K562 (cell line): ENCODE measurements at regions not wholly inside any gene's neighbourhood (a gene's known extent, or its start where the extent isn't known, plus 50 kb on each side); places are given as distances from the start of the nearest gene placed in this dataset.

Experiments used
- ATAC-seq: fragments of 200-7000 bp; cut with Tn5 transposase; 3 replicates; pipeline ENCODE4 v1.9.1; 2020; ENCODE audit warnings: moderate library complexity
- BruUV-seq: library from RNA; stranded (reverse); fragments of 400-500 nt; replicated peaks from 2 replicates; lab custom pipeline; 2021; lab: Mats Ljungman, UMichigan
- CTCF ChIA-PET: fragments of 300-600 bp; formaldehyde crosslinking; extraction: SDS; loops from one replicate; lab custom pipeline; 2021; ENCODE audit warnings: low intra/inter-chr PET ratio; lab: Yijun Ruan, JAX
- POLR2A ChIA-PET: fragments of 300-600, 350-650 bp; sonication (Branson Sonifier 250); formaldehyde crosslinking; extraction: SDS; loops from one replicate; lab custom pipeline; 2021; ENCODE audit warnings: antibody characterized with exemption, inconsistent platforms; lab: Yijun Ruan, JAX
- DNase-seq, 4 experiments: peaks; one replicate each; pipeline versions ENCODE4 v3.0.0 to v3.0.0-alpha.2; 2011 to 2018; ENCODE audit warnings: low spot score in 3 of 4, mixed read lengths in 3 of 4; ENCODE audit errors: extremely low read depth in 1 of 4
- FAIRE-seq: peaks from 2 replicates; lab custom pipeline; 2011; peaks lifted over from hg19 to GRCh38; lab: Jason Lieb, UNC
- H2AFZ ChIP-seq: 2 replicates; pipeline ENCODE4 v1.6.0; 2011; ENCODE audit warnings: low read depth, low read length, control low read depth, inconsistent platforms
- H3K27ac ChIP-seq: fragments of 200-600 bp; 3 replicates; pipeline ENCODE4 v1.8.0; 2011; ENCODE audit warnings: low read depth, mild to moderate bottlenecking, control low read depth, inconsistent platforms, low read length, moderate library complexity, mixed read lengths; ENCODE audit errors: extremely low read depth
- H3K27me3 ChIP-seq, 2 experiments: fragments of 300-600 bp in 1 of 2; 2 replicates in 1 of 2; 3 replicates in 1 of 2; pipeline versions ENCODE4 v1.6.0 to v1.8.0; 2011; ENCODE audit warnings: inconsistent platforms in 2 of 2, low read length in 2 of 2, mild to moderate bottlenecking in 1 of 2, mixed read lengths in 1 of 2, moderate library complexity in 1 of 2; ENCODE audit not compliant: control insufficient read depth in 2 of 2, insufficient read depth in 2 of 2
- H3K36me3 ChIP-seq: fragments of 300-600 bp; 3 replicates; pipeline ENCODE4 v1.8.0; 2011; ENCODE audit warnings: mild to moderate bottlenecking, low read length, inconsistent platforms; ENCODE audit not compliant: control insufficient read depth, insufficient read depth
- H3K4me1 ChIP-seq, 2 experiments: fragments of 200-600 bp in 1 of 2; replicated peaks in 1 of 2; 2 replicates in 1 of 2; 3 replicates in 1 of 2; pipeline versions ENCODE4 v1.5.1 to v1.8.0; 2011; ENCODE audit warnings: inconsistent platforms in 2 of 2, low read length in 2 of 2, mild to moderate bottlenecking in 1 of 2, mixed read lengths in 1 of 2, moderate library complexity in 1 of 2; ENCODE audit not compliant: control insufficient read depth in 2 of 2, insufficient read depth in 2 of 2
- H3K4me2 ChIP-seq: 2 replicates; pipeline ENCODE4 v1.6.1; 2011; ENCODE audit warnings: low read length, control low read depth, inconsistent platforms, mixed read lengths; ENCODE audit not compliant: insufficient read depth
- H3K4me3 ChIP-seq: fragments of 200-600 bp; sonication (generic), shearing (Covaris generic); 2 replicates; pipeline ENCODE4 v1.5.1; 2016; ENCODE audit warnings: control low read depth, inconsistent platforms
- H3K79me2 ChIP-seq: fragments of 200-600 bp; 3 replicates; pipeline ENCODE4 v1.8.0; 2011; ENCODE audit warnings: low read length, inconsistent platforms; ENCODE audit not compliant: control insufficient read depth, insufficient read depth
- H3K9ac ChIP-seq, 2 experiments: 2 replicates each; pipeline versions ENCODE4 v1.6.0 to v1.6.1; 2011; ENCODE audit warnings: low read depth in 2 of 2, low read length in 2 of 2, control low read depth in 1 of 2, inconsistent platforms in 1 of 2, mild to moderate bottlenecking in 1 of 2, mixed read lengths in 1 of 2; ENCODE audit not compliant: insufficient read depth in 1 of 2
- H3K9me1 ChIP-seq: one replicate; pipeline ENCODE4 v1.6.0; 2011; ENCODE audit warnings: inconsistent platforms, mild to moderate bottlenecking, low read length, moderate library complexity; ENCODE audit not compliant: control insufficient read depth, insufficient read depth
- H3K9me3 ChIP-seq: replicated peaks from 2 replicates; pipeline ENCODE4 v1.5.1; 2011; ENCODE audit warnings: low read depth, low read length, inconsistent platforms; ENCODE audit not compliant: control insufficient read depth, insufficient read depth
- H4K20me1 ChIP-seq: replicated peaks from 2 replicates; pipeline ENCODE4 v1.6.1; 2011; ENCODE audit warnings: low read length, inconsistent platforms, mixed read lengths; ENCODE audit not compliant: control insufficient read depth, insufficient read depth
- ESRRB ChIP-seq: fragments of 250-450 bp; sonication (Bioruptor Pico); IDR thresholded peaks from 2 replicates; pipeline ENCODE4 v1.5.0; 2020; ENCODE audit warnings: mild to moderate bottlenecking, moderate library complexity, borderline replicate concordance
- FOSL1 ChIP-seq: fragments of 200-800 bp; sonication (Bioruptor generic); conservative IDR thresholded peaks from 2 replicates; pipeline ENCODE4 v1.6.1; 2016; ENCODE audit warnings: missing genetic modification characterization, missing compliant biosample characterization
- GATAD2A ChIP-seq: fragments of 450-650 bp; IDR thresholded peaks from 2 replicates; pipeline ENCODE4 v1.6.1; 2017
- GTF2B ChIP-seq: IDR thresholded peaks from 2 replicates; pipeline ENCODE4 v1.6.1; 2011; ENCODE audit not compliant: insufficient read length; ENCODE audit errors: extremely low read depth
- GTF2F1 ChIP-seq: IDR thresholded peaks from 2 replicates; pipeline ENCODE4 v1.6.1; 2011; ENCODE audit warnings: low read depth, low read length, improper control_type of control experiment
- KAT8 ChIP-seq: fragments of 450-650 bp; IDR thresholded peaks from 2 replicates; pipeline ENCODE4 v1.6.1; 2016; ENCODE audit warnings: low read depth, mild to moderate bottlenecking
- LARP7 ChIP-seq: fragments of 450-650 bp; IDR thresholded peaks from 2 replicates; pipeline ENCODE4 v1.6.1; 2016
- RBM22 ChIP-seq: fragments of 200-400 bp; formaldehyde crosslinking; IDR thresholded peaks from 2 replicates; pipeline ENCODE4 v1.6.1; 2018; ENCODE audit warnings: low read length, low read depth; ENCODE audit not compliant: poor library complexity, severe bottlenecking
- ZNF224 ChIP-seq: sonication (generic); formaldehyde crosslinking; IDR thresholded peaks from 2 replicates; pipeline ENCODE4 v1.8.0; 2022; ENCODE audit warnings: mild to moderate bottlenecking, missing genetic modification reagents
- ZNF695 ChIP-seq: fragments of 450-650 bp; formaldehyde crosslinking; IDR thresholded peaks from 2 replicates; pipeline ENCODE4 v1.4.0; 2020; ENCODE audit warnings: mild to moderate bottlenecking, moderate library complexity
- WGBS: fragments of 100-300 bp; shearing (Covaris generic); methylation state at CpG from one replicate; pipeline ENCODE4 v1.1.6; 2016; ENCODE audit warnings: low coverage, mixed read lengths; ENCODE audit not compliant: insufficient coverage; ENCODE audit errors: missing lambda C conversion rate; 5-methylcytosine and 5-hydroxymethylcytosine counted together
- in situ Hi-C: fragments of 300-500 bp; cut with MboI; formaldehyde crosslinking; loops from 4 replicates; pipeline ENCODE4 v1.15.0; 2018; ENCODE audit warnings: inconsistent platforms, mixed read lengths
- intact Hi-C: fragments of 100-400 bp; cut with micrococcal nuclease; formaldehyde crosslinking; loops from 2 replicates; pipeline ENCODE4 v1.14.2; 2022
- TF ChIP-seq, protein P1 (sequence below): sonication (generic); formaldehyde crosslinking; IDR thresholded peaks from 2 replicates; pipeline ENCODE4 v1.8.1; 2023; ENCODE audit warnings: mild to moderate bottlenecking, missing genetic modification reagents
- TF ChIP-seq, protein P2 (sequence below): fragments of 150-350 bp; IDR thresholded peaks from 2 replicates; pipeline ENCODE4 v1.6.1; 2014; ENCODE audit warnings: low read depth, mild to moderate bottlenecking, low read length, borderline replicate concordance
- TF ChIP-seq, protein P3 (sequence below): sonication (generic); formaldehyde crosslinking; IDR thresholded peaks from 2 replicates; pipeline ENCODE4 v1.8.1; 2023; ENCODE audit warnings: mild to moderate bottlenecking, missing genetic modification reagents, moderate library complexity

DNA sequence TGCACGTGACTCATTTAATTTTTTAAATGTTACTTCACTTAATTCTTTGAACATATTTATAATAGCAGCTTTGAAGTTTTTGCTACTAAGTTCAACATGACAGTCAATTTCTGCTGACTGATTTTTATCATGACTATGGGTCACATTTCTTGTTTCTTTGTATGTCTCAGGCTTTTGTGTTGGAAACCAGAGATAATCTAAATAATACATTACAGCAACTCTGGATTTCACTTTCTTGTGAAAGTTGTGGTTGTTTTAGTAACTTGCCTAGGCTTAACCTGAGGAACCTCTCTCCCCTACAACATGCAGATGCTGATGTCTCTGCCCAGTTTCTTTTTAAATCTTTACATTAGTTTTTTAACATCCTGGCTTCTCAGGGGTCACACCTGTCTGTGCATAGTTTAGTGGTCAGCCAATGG lies 180.8 kb downstream of the CCDC71L start (continued):
- TF ChIP-seq RBM22, result no peak
- peak; percentile 32; the same call in 1 of the 2 replicates for TF ChIP-seq FOSL1 (tag)

DNA sequence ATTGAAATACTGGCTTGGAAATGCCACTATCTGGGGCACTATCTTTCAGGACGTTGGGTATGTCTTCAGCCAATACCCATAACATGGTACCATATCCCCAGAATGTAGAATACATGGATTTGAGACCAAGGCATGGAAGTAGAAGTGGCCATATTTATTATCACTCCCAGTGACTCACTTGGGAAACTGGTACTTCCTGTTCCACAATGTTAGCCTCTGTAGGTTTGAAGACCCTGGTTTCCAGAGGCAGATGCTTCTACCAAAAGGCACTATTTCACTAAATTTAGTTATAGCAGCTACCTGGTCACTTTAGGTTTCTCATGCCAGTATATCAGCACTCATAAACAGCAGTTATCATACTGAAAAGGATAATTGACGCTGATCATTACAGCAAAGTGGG lies 184.2 kb downstream of the CCDC71L start:
- no peak overlapping the region for H3K27ac ChIP-seq
- DNase-seq (no peak), ATAC-seq (peak; percentile 10; the same call in 1 of the 3 replicates), FAIRE-seq (no peak)
- ChIA-PET CTCF (no interaction called here), POLR2A (interaction anchor here (1.2 to 1.7 kb wide), 2 partner anchors 14 to 25 kb away, joined by 3 to 5 read pairs; no protein-coding TSS in a partner anchor)
- WGBS, result 29% methylated on average over 2 of the region's 2 CpGs
- no peaks in the 10 kb centered on the region for H3K79me2 ChIP-seq
- in situ Hi-C loops, result no loop called here
- no peaks in the 10 kb centered on the region for H4K20me1 ChIP-seq
- no peaks in the 10 kb centered on the region for H3K9me1 ChIP-seq
- no peak overlapping the region for H3K4me2 ChIP-seq
- no peaks in the 10 kb centered on the region for H3K36me3 ChIP-seq
- H3K4me3 ChIP-seq, result no peak overlapping the region
- intact Hi-C loops, result loop anchor here (5.0 kb wide), 1 partner anchor 261 kb away; no protein-coding TSS in a partner anchor
- H2AFZ ChIP-seq, result peak overlapping the region; percentile 53
- no peaks in the 10 kb centered on the region for H3K27me3 ChIP-seq
- BruUV-seq, result no TSS peak
- no peaks in the 10 kb centered on the region for H3K9me3 ChIP-seq
- H3K9ac ChIP-seq, result no peak overlapping the region
- H3K4me1 ChIP-seq, result peaks cover 4 to 17% of the 10 kb centered on the region in 2 experiments; a peak in 3 of 5 replicates
- TF ChIP-seq GTF2B (no peak), ZNF695 (CRISPR knock-in tag) (no peak), GTF2F1 (no peak), FOSL1 (tag) (peak; percentile 44), ZNF224 (CRISPR knock-in tag) (no peak), LARP7 (no peak), ESRRB (CRISPR knock-in tag) (no peak), KAT8 (no peak), GATAD2A (no peak)
- TF ChIP-seq, protein P1, sequence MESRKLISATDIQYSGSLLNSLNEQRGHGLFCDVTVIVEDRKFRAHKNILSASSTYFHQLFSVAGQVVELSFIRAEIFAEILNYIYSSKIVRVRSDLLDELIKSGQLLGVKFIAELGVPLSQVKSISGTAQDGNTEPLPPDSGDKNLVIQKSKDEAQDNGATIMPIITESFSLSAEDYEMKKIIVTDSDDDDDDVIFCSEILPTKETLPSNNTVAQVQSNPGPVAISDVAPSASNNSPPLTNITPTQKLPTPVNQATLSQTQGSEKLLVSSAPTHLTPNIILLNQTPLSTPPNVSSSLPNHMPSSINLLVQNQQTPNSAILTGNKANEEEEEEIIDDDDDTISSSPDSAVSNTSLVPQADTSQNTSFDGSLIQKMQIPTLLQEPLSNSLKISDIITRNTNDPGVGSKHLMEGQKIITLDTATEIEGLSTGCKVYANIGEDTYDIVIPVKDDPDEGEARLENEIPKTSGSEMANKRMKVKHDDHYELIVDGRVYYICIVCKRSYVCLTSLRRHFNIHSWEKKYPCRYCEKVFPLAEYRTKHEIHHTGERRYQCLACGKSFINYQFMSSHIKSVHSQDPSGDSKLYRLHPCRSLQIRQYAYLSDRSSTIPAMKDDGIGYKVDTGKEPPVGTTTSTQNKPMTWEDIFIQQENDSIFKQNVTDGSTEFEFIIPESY, result no peak
- TF ChIP-seq, protein P2, sequence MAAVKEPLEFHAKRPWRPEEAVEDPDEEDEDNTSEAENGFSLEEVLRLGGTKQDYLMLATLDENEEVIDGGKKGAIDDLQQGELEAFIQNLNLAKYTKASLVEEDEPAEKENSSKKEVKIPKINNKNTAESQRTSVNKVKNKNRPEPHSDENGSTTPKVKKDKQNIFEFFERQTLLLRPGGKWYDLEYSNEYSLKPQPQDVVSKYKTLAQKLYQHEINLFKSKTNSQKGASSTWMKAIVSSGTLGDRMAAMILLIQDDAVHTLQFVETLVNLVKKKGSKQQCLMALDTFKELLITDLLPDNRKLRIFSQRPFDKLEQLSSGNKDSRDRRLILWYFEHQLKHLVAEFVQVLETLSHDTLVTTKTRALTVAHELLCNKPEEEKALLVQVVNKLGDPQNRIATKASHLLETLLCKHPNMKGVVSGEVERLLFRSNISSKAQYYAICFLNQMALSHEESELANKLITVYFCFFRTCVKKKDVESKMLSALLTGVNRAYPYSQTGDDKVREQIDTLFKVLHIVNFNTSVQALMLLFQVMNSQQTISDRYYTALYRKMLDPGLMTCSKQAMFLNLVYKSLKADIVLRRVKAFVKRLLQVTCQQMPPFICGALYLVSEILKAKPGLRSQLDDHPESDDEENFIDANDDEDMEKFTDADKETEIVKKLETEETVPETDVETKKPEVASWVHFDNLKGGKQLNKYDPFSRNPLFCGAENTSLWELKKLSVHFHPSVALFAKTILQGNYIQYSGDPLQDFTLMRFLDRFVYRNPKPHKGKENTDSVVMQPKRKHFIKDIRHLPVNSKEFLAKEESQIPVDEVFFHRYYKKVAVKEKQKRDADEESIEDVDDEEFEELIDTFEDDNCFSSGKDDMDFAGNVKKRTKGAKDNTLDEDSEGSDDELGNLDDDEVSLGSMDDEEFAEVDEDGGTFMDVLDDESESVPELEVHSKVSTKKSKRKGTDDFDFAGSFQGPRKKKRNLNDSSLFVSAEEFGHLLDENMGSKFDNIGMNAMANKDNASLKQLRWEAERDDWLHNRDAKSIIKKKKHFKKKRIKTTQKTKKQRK, result no peak
- TF ChIP-seq, protein P3, sequence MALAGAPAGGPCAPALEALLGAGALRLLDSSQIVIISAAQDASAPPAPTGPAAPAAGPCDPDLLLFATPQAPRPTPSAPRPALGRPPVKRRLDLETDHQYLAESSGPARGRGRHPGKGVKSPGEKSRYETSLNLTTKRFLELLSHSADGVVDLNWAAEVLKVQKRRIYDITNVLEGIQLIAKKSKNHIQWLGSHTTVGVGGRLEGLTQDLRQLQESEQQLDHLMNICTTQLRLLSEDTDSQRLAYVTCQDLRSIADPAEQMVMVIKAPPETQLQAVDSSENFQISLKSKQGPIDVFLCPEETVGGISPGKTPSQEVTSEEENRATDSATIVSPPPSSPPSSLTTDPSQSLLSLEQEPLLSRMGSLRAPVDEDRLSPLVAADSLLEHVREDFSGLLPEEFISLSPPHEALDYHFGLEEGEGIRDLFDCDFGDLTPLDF (CRISPR knock-in tag), result no peak
